ENCODE measurements at regions not wholly inside any gene's neighbourhood (a gene's known extent, or its start where the extent isn't known, plus 50 kb on each side); places are given as distances from the start of the nearest gene placed in this dataset.

DNA sequence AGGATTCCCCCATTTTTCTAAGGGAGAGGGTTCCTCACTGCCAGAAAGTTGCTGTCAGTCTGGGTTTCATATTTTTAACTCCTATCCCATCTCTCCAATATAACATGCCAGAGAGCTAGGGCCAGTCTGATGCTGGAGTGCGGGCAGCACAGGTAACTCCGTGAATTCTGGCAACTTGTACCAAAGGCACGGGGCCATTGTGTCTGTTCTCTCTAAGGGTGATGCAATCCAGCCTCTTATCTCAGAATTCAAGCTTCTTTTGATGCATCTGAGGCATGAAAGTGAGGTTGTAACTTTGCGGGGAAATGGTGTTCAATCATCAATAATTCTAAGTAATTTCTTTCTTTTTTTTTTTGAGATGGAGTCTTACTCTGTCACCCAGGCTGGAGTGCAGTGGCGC is 1074.4 kb downstream of the TYW1 start:
- intact Hi-C loops (cut with micrococcal nuclease) (no loop called here), dilution Hi-C loops (cut with HindIII; ENCODE audit: low sequenced_read_pairs, unreplicated experiment) (no loop called here), in situ Hi-C loops (cut with MboI; ENCODE audit: low sequenced_read_pairs) (no loop called here)
- H3K4me1 ChIP-seq (ENCODE audit: control insufficient read depth, insufficient read depth, low read length) = no peaks in the 10 kb centered on the region
- no peak overlapping the region for H3K56ac ChIP-seq (ENCODE audit: extremely low read depth, insufficient read depth, low read length)
- TF ChIP-seq, protein P1, sequence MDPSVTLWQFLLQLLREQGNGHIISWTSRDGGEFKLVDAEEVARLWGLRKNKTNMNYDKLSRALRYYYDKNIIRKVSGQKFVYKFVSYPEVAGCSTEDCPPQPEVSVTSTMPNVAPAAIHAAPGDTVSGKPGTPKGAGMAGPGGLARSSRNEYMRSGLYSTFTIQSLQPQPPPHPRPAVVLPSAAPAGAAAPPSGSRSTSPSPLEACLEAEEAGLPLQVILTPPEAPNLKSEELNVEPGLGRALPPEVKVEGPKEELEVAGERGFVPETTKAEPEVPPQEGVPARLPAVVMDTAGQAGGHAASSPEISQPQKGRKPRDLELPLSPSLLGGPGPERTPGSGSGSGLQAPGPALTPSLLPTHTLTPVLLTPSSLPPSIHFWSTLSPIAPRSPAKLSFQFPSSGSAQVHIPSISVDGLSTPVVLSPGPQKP (IDR thresholded peaks at IDR 0.05; ENCODE audit: borderline replicate concordance, low read depth, low read length) = no peak
- no peak for TF ChIP-seq MXI1 (IDR thresholded peaks at IDR 0.05; ENCODE audit: borderline replicate concordance, low read depth, low read length)
- H4K8ac ChIP-seq (ENCODE audit: low read depth in 2 of 2, low read length in 2 of 2) = no peak overlapping the region
- H2AK5ac ChIP-seq (ENCODE audit: low read depth, low read length) = no peak overlapping the region
- no peak overlapping the region for H2BK15ac ChIP-seq (ENCODE audit: low read depth, low read length)
- ChIA-PET CTCF (no interaction called here), POLR2A (ENCODE audit: unreplicated experiment) (no interaction called here)
- no peak overlapping the region for H4K91ac ChIP-seq (ENCODE audit: insufficient read depth, low read depth, low read length)
- H3K79me1 ChIP-seq (ENCODE audit: low read depth in 1 of 2, low read length in 2 of 2) = no peaks in the 10 kb centered on the region
- H3K14ac ChIP-seq (replicated peaks; ENCODE audit: low read depth, low read length) = no peak overlapping the region
- H3K18ac ChIP-seq (ENCODE audit: low read depth, low read length) = no peak overlapping the region
- H2AK9ac ChIP-seq (replicated peaks; ENCODE audit: low read depth, low read length, poor library complexity) = no peak overlapping the region
- no peak overlapping the region for H3K9ac ChIP-seq (ENCODE audit: low read depth, low read length)
- no peaks in the 10 kb centered on the region for H3K9me1 ChIP-seq (ENCODE audit: insufficient read depth, low read length)
- DNase-seq (no peak), ATAC-seq (ENCODE audit: low read depth) (no peak)
- H3K27me3 ChIP-seq (ENCODE audit: control insufficient read depth, insufficient read depth, low read length) = no peaks in the 10 kb centered on the region
- H2BK20ac ChIP-seq (ENCODE audit: low read depth, low read length) = no peak overlapping the region
- H3K4me2 ChIP-seq (ENCODE audit: low read depth, low read length) = no peak overlapping the region
- no peaks in the 10 kb centered on the region for H4K20me1 ChIP-seq (ENCODE audit: insufficient read depth, low read length)
- H3K4me3 ChIP-seq (ENCODE audit: insufficient read depth, low read depth, low read length) = no peak overlapping the region
- no peak overlapping the region for H3K4ac ChIP-seq (ENCODE audit: low read depth, low read length)
- H2BK120ac ChIP-seq (ENCODE audit: low read depth, low read length) = no peak overlapping the region
- no TSS peak for BruUV-seq (replicated peaks)
- no peak overlapping the region for H3K23ac ChIP-seq (ENCODE audit: low read depth, low read length)
- H4K5ac ChIP-seq (ENCODE audit: low read depth, low read length) = no peak overlapping the region
- no peak overlapping the region for H3K27ac ChIP-seq (ENCODE audit: insufficient read depth, low read length)
- H3K36me3 ChIP-seq (ENCODE audit: control insufficient read depth, insufficient read depth, low read length) = no peaks in the 10 kb centered on the region
- peaks cover 14% of the 10 kb centered on the region for H3K9me3 ChIP-seq (ENCODE audit: control insufficient read depth, insufficient read depth, low read length)
- H2AFZ ChIP-seq (replicated peaks; ENCODE audit: low read length, poor library complexity) = no peak overlapping the region
- WGBS, 2 experiments (ENCODE audit: extremely low coverage in 2 of 2, insufficient read length in 1 of 2) = no CpG with 5 or more reads among the region's 5 CpGs
- H2BK5ac ChIP-seq (ENCODE audit: low read depth, low read length, poor library complexity, severe bottlenecking) = no peak overlapping the region

All from IMR-90 (cell line).